PC-3 (cell line): ENCODE measurements at regions not wholly inside any gene's neighbourhood (a gene's known extent, or its start where the extent isn't known, plus 50 kb on each side); places are given as distances from the start of the nearest gene placed in this dataset.

Experiments used
- EZH2phosphoT487 ChIP-seq: fragments of 300-600 bp; sonication (generic); IDR thresholded peaks from 2 replicates; pipeline ENCODE4 v1.6.1; 2018; ENCODE audit warnings: mild to moderate bottlenecking, antibody characterized with exemption, low read length, borderline replicate concordance
- TF ChIP-seq, protein P1 (sequence below): fragments of 300-600 bp; sonication (generic); conservative IDR thresholded peaks from 2 replicates; pipeline ENCODE4 v1.5.1; 2017; ENCODE audit warnings: antibody characterized with exemption, low read depth, mild to moderate bottlenecking, low read length

DNA sequence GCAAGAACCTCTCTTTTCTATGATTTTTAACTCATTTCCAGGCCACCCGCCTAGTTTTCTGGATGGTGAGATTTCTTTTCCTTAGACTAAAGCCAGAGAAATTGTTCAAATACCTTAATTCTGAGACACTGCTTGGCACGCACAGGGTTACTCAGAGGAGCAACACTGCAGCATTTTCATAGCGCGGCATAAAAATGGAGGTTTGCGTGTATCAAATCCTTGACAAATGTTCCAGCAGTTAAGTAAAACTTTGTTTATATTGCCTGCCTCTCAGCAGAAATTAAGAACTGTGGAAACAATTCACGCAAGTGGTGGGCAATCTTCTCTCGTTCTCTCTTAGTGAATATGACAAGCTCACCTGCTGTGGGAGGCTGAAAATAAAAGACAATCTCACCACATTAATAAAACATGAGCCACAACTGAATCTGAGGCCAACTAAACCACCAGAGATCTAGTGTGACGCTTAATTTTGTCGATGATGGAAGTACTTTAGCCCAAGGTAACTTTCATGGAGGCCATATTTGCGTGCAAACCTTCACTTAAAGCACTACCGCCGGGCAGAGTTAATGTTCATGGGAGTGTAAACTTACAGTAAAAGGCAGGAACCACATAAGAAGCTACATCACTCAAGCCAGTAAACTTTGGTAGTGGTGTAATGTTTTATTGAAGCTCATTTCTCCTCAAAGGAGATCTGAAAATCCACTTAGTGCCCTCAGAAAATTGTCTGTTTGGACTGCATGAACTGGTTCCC is 894.8 kb upstream of the EPHA5 start:
- TF ChIP-seq, protein P1, sequence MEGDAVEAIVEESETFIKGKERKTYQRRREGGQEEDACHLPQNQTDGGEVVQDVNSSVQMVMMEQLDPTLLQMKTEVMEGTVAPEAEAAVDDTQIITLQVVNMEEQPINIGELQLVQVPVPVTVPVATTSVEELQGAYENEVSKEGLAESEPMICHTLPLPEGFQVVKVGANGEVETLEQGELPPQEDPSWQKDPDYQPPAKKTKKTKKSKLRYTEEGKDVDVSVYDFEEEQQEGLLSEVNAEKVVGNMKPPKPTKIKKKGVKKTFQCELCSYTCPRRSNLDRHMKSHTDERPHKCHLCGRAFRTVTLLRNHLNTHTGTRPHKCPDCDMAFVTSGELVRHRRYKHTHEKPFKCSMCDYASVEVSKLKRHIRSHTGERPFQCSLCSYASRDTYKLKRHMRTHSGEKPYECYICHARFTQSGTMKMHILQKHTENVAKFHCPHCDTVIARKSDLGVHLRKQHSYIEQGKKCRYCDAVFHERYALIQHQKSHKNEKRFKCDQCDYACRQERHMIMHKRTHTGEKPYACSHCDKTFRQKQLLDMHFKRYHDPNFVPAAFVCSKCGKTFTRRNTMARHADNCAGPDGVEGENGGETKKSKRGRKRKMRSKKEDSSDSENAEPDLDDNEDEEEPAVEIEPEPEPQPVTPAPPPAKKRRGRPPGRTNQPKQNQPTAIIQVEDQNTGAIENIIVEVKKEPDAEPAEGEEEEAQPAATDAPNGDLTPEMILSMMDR: no peak
- no peak for TF ChIP-seq EZH2phosphoT487
